GM18858 (cell line): ENCODE measurements at regions not wholly inside any gene's neighbourhood (a gene's known extent, or its start where the extent isn't known, plus 50 kb on each side); places are given as distances from the start of the nearest gene placed in this dataset.

Source experiments
- ATAC-seq: cut with Tn5 transposase; IDR thresholded peaks from one replicate; pipeline ENCODE4 v1.9.1; 2021; ENCODE audit not compliant: unreplicated experiment

DNA sequence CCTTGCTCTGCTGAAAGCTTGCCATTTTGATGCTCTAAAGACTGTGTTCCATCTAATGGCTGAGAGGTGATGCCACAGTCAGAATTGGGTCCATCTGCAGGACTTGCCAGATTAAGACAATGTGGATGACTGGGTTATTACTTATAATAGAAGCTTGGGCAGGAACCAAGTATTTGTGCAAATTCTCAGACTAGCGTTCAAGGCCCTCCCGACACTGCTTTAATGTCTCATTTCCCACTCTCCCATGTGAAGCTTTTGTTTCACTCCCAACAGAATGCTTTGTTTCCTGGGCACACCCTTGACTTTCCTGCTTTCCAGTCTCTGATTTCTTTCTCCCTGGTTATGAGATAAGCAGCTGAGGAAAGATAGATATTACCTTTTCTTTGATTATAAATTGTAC is 215.8 kb downstream of the KCNS3 start:
- ATAC-seq: no peak

DNA sequence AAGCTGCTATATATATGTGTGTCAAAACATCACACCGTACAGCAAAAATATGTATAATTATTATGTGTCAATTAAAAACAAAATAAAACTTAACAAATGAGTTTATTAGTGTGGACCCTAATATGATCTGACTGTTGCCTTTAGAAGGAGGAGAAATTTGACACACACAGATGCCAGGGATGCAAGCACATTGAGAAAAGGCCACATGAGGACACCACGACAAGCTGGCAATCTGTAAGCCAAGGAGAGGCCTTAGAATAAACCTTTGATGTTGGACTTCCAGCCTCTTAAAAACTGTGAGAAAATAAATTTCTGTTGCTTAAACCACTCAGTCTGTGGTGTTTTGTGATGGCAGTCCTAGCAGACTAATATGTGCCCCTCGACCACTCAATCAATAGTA is 214.7 kb downstream of the KCNS3 start:
- no peak for ATAC-seq

DNA sequence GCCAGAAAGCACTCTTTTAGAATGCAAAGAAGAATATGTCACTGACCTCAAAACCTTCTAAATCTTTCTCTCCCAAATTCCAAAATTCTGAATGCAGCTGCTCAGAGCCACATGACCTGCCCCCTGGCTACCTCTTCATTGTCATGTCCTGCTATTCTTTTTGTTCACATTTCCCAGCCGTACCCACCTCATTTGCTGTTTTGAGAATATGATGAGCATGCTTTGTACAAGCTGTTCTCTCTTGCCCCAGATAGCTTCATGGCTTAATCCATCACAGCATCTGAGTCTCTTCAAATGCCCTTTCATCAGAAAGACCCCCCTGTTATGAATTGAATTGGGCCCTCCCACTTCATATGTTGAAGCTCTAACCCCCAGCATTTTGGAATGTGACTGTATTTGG is 214.3 kb downstream of the KCNS3 start:
- no peak for ATAC-seq

DNA sequence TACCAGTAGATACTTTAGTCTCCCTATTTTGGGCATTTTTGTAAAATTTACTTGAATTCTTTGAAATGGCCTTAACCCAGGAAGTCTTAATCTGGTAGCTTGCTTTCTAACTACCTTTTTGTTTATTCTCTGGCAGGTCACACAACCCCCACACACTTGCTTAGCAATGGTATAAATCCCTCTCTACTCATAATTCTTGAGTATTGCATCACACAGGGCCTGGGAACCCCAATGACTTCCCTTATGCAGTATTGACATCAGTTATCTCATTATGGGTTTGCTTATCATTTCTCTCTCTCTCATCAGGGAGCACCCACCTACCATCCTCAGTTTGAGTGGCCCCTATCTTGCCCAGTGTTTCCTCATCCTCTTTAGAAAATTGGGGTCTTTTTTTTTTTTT is 207.1 kb downstream of the KCNS3 start:
- ATAC-seq: no peak

DNA sequence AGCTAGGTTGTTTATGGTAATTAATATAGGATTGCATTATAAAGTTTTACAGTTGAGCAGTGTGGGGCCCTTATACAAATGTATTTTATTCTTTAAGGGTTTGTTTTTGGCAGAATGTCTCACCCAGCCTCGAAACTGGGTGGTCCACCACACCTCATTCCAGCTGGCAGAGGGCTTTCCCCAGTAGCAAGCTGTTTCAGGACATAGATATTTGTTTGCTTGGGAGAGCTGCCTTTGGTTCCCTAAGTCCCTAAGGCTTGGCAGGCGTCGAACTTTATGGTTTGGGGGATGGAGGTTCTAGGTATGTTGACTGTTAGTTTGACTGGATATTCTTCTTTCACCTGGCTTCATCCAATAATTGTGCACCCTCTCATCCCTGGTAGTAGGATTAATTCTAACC is 205.9 kb downstream of the KCNS3 start:
- no peak for ATAC-seq

DNA sequence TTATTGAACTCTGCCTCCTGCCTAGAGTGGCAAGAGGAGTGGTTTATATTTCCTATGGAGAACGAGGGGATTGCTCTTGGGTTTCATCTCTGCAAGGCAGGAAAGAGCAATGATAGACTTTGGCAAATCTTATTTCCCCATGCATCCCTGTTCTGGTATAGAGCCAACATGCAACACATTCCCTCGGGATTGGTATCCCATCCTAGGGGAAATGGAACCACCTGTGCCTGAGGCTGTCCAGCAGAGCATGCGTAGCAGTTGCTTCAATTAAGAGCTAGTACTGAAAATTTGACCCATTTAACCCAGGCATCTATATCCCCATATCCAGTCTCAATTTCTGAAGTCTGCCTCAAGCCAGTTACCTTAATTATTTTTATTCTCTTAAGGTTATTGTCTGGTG is 205.3 kb downstream of the KCNS3 start:
- no peak for ATAC-seq

DNA sequence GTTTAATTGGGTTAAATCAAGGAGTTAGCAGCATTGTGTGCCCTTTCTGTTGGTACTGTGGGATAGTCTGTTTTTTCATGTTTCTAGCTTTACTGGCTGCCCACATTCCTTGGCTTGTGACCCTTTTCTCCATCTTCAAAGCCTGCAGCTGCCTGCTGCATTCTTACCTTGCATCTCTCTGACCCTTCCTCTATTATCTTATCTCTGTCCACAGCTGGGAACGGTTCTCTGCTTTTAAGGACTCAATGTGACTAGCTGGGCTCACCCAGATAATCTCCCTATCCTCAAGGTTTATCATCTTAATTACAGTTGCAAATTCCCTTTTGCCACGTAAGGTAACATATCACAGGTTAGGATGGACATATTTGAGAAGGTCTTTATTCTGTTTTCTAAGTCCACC is 199.7 kb downstream of the KCNS3 start:
- no peak for ATAC-seq

DNA sequence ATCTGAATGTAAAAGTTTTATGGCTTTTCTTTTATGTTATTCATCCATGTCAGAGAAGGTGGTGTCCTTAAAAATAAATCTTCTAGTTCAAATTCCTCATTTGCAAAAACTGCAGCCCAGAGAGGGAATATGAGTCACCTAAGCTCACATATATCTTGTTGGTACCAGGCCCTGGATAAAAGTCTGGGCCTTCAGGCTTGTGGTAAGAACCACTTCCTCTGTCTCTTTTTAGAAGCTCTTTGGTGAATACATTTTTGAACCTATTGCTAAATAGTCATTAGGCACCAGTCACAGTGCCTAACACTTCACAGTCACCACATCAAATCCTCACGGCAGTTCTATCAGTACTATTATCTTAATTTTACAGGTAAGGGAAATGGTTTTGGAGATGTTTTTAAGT is 199.2 kb downstream of the KCNS3 start:
- no peak for ATAC-seq

DNA sequence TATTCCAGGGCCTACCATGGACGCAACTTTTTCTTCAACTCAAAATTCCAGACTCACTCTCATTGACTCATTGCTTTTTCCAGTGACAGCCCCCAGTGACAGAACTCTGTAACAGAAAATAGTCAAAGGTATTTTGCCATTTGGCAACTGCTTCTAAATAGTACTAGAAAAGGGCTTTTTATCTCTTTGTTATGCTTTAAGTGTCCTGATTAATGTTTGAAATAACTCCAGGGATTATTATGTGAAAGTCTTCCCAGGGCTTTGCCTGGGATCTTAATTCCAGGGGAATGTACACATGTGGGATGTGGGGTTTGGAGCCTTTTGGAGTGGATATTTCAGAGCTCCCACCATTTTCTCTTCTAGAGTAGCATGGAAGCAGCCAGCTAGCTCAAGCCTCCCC is 198.8 kb downstream of the KCNS3 start:
- ATAC-seq: no peak

DNA sequence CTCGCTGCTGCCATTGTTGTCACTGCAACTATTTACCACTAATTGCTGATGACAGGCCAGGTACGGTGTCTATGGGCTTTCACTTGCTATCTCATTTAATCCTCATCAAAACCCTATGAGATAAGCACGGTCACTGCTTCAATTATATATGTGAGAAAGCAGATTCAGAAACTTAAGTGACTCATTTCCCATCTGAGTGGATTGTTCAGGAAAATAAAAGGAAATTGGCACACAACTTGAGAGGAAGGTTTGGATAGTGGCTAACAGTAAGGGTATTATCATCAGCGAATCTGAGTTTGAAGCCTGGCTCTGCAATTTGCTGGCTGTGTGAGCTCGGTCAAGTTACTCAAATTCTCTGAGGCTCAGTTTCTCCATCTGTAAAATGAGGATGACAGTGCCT is 196.0 kb downstream of the KCNS3 start:
- no peak for ATAC-seq

DNA sequence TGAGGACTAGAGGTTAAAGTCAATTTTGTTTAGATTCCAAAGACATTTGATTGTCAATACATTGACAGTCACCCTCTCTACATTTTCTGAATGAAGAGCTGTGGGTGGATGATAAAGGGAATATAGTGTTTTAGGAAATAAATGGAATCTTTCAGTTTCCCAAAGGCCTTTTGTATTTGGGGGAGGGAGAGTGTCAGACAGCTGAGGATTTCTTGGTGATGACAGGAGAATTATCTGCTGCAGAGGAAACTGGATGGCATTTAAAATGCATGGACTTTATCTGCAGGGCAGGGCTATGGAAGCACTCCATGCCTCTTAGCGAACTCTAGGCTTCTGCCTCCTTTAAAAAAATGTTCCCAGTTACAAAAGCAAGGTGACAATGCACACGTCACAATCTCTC is 195.1 kb downstream of the KCNS3 start:
- ATAC-seq: no peak

DNA sequence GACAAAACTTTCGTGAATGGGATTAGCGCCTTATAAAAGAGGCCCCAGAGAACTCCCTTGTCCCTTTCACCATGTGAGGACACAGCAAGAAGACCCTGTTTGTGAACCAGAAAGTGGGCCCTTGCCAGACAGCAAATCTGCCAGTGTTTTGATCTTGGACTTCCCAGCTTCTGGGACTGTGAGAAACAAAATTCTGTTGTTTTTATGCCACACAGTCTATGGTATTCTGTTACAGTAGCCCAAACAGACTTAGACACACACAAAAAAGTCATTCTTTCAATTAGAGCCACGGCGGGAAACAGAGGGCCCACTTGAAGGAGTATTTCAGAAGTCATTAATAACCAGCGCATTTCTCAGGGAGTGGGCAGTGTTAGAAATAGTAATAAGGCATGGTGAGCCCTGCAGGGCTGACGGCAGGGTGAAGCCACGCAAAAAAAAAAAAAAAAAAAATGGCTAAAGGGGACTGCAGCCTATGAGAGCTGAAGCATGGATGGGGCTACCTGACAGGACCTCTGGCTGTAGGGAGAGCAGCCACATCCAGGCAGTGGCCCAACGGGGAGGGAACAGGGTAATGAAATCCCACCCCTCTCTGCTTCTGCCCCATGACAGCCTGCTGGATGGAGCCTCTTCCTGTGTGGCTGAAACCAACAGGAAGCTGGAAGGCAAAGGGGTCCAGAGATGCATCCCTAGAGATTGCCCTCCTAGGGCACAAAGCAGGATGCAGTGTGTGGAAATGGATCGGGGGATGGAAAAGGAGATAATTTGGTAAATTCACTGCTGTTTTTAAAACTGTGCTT is 189.3 kb downstream of the KCNS3 start:
- no peak for ATAC-seq

DNA sequence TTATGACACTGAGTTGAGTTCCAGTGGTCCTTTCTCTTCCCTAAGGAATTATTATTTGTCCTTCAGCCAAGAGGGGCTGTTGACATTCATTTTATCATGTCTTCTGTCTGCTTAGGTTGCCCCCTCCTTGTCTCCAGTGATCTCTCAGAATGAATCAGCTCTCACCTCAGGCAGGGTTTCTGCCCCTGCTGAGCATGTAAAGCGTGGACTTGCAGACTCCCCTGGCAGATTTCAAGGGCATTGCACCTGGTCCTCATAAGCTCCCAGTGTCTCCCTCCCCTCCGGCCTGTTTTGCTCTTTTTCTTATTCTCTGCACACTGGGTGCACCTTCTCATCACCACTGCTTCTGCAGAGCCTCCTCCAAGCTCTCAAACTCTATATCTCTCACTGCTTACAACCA is 188.4 kb downstream of the KCNS3 start:
- ATAC-seq: no peak

DNA sequence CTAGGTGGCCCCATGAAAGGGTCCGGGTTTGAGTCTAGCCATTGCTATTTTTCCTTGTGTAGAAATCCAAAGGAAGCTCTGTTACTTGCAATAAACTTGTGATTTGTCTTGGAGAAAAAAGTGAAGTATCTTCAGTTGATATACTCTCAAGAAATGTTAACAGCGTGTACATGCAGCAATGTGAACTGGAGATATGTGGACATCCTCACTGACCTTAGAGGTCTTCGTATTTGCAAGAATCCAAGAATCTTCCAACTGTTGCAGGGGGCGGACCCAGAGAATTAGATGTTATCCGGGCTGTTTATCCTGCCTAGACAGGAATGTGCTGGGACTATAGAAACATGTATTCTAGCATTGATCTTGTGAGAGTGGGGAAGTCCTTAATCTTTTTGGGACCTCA is 187.6 kb downstream of the KCNS3 start:
- ATAC-seq: no peak

DNA sequence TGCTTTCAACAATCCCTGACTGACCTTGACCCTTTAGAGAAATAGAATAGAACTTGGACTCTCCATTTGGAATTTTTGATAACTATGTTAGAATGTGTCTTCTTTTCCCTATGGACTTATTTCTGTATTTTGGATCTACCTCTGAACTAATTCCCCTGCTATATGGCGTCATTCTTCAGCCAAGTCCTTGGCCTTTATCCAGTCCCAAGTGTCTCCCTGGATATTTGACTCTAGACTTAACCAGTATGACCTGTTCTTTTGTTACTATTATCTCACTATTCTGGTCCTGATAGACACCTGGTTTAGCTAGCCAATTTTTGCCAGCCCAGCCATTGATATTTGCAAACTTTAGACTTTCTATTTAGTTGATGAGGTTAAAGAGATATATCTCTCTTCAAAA is 186.8 kb downstream of the KCNS3 start:
- no peak for ATAC-seq

DNA sequence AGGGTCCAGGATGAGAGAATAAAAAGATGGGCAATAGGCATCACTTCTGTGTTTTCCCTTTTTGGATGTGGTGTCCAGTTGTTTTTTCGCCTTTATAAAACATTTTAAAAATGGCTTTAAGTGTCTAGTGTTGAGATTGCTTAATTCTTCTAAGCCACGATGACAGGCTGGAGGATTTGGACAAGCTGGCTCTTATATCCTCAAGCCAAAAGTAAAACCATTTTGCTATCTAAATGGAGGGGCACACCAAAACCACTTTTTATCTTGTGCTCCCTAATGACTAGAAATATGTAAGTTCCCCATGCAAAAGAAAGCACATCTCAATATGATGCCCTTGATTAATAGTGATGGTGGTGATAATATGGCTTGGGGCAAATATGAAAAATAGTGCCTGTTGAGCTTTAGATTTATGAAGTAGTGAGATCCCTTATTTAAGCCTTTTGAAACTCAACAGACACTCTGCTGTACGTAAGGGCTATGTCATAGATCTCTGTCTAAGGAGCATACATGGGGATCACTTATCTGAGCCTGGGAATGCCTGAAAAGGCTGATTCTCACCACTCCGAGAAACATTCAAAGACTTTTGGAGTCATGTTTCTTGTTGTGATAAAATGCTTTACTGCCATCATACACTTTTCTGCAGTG is 185.5 kb downstream of the KCNS3 start:
- ATAC-seq: no peak

DNA sequence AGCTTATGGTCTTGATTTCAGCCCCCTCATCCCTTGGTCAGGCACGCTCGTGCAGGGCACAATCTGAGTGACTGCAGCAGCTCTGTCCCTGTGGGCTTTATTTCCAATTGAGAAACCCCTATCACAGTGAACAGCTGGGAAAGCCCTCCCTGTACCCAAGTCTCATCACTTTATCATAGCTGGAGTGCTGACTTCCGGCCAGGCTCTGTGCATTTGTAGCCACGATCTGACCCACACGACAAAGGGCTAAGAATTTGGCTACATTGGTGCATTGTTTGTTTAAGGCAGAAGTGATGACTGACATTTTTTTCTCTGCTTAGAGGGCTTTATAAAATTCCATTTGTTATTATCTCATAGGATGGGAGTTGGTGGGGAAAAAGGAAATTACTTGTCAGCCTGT is 184.4 kb downstream of the KCNS3 start:
- ATAC-seq: no peak

DNA sequence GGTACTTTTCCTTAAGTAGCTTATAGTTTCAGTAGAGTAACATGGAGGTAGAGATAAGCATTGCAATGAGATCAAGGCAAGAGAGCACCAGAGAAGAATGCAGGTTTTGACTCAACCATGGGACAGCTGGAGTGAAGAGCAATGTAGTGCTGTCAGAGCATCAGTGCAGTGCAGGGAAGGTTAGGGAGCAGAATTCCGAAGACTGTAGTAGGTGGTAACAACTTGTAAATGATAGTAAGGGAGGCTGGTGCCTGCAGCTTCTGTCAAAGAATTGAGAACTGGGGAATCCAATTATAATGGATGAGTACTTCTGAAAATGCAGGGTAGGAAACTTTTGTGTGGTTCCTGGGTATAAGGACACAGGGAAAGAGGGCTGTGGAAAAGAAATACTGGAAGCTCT is 183.2 kb downstream of the KCNS3 start:
- no peak for ATAC-seq

DNA sequence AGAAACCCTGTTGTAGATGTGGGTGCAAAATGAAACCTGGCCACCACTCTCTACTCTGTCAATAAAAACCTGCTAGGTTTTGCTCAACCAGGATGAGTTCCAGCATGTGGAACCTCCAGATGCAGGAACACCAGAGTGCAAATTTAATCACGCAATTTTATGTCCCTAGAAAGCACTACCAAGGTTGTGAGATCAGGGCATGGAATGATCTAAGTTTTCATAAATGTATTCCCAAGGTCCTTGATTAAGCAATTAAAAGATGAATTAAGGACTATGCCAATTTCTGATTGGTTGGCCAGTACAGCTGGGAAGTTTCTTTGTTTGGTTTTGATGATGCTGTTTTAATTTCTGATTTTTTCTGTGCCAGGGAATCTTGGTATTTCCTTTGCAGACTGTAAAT is 179.2 kb downstream of the KCNS3 start:
- no peak for ATAC-seq

DNA sequence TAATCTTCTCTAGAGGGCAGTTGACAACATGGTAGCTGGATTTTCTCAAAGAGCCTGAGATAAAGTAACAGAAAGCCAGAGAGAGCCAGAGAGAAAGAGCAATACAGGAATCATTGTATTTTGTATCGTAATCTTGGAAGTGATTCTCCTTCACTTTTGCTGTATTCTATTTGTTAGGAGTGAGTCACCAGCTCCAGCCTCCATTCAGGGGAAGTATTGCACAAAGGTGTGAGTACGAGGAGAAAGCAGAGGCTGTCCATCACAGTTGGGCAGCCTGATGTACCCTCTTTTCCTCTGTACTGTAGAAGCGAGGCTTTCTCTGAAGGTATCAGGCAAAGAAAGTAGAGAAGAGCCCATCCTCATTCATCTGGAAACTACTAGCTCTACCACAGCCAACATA is 176.8 kb downstream of the KCNS3 start:
- ATAC-seq: no peak

DNA sequence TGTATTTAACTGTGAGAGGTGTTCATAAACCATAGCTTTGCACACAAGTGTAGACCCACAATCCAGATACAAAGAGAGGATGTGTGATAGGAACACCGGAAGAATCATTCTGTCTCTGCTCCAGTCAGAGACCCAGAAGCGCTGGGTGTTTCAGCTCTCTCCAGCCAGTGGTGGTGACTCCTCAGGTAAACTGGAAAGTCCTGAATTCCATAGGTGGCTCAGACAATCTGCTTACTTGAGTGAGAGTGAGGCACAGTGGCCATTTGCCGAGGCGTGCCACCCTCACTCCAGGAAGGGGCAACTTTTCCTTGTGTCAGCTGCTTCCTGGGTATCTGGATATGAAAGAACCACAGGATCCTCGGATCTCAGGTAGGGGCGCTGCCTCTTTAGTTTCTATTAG is 171.5 kb downstream of the KCNS3 start:
- ATAC-seq: no peak

DNA sequence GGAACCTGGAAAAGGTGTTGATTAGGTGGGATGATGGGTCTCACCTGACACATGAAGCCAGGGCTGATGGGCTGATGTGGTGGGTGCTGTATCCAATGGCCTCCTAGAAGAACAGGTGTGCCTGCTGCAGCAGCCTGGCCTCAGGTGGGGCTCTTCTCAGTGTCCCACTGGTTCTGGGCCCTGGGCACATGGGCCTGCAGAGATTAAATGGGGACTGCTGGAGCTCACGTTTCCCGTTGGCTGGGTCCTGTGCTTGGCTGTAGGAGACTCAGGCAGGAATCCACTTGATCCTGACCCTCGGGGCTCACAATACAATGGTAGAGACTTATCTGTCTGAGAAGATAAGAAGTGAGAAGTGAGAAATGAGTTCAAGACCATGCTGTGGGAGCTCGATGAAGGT is 170.9 kb downstream of the KCNS3 start:
- ATAC-seq: no peak
